OCI-LY7 (cell line): ENCODE measurements at regions not wholly inside any gene's neighbourhood (a gene's known extent, or its start where the extent isn't known, plus 50 kb on each side); places are given as distances from the start of the nearest gene placed in this dataset.

ENCODE experiments used
- BruUV-seq: library from RNA; stranded (reverse); fragments of 400-500 nt; replicated peaks from 2 replicates; lab custom pipeline; 2021; lab: Mats Ljungman, UMichigan
- CTCF ChIA-PET: fragments of 300-600 bp; sonication (Branson Sonifier 250); formaldehyde crosslinking; loops from one replicate; lab custom pipeline; 2022; ENCODE audit warnings: antibody characterized with exemption; ENCODE audit not compliant: unreplicated experiment; lab: Charles Lee
- POLR2A ChIA-PET: fragments of 300-600 bp; sonication (Branson Sonifier 250); formaldehyde crosslinking; loops from one replicate; lab custom pipeline; 2022; ENCODE audit warnings: antibody characterized with exemption; lab: Charles Lee
- DNase-seq: peaks from one replicate; pipeline ENCODE4 v3.0.0-alpha.2; 2015; ENCODE audit warnings: low spot score
- H2AFZ ChIP-seq: fragments of 200-600 bp; sonication (generic), shearing (Covaris generic); 2 replicates; pipeline ENCODE4 v1.6.1; 2014; ENCODE audit warnings: mild to moderate bottlenecking, antibody characterized with exemption, low read length, moderate library complexity
- H3K27ac ChIP-seq: fragments of 200-600 bp; sonication (generic); 2 replicates; pipeline ENCODE4 v1.5.1; 2014; ENCODE audit warnings: mixed run types, low read depth, mild to moderate bottlenecking, moderate library complexity, low read length, inconsistent platforms; ENCODE audit not compliant: poor library complexity, severe bottlenecking
- H3K36me3 ChIP-seq: fragments of 200-600 bp; sonication (generic); 2 replicates; pipeline ENCODE4 v1.6.1; 2014; ENCODE audit warnings: mild to moderate bottlenecking, antibody characterized with exemption, low read length, moderate library complexity, mixed read lengths; ENCODE audit not compliant: insufficient read depth
- H3K4me1 ChIP-seq: fragments of 200-600 bp; sonication (generic); 2 replicates; pipeline ENCODE4 v1.5.1; 2014; ENCODE audit warnings: mild to moderate bottlenecking, low read length; ENCODE audit not compliant: insufficient read depth, poor library complexity, severe bottlenecking
- H3K4me2 ChIP-seq: fragments of 200-600 bp; sonication (generic); 2 replicates; pipeline ENCODE4 v1.6.1; 2014; ENCODE audit warnings: mild to moderate bottlenecking, low read length
- H3K4me3 ChIP-seq: fragments of 200-600 bp; sonication (generic); 2 replicates; pipeline ENCODE4 v1.5.1; 2014; ENCODE audit warnings: mild to moderate bottlenecking, low read depth, low read length; ENCODE audit not compliant: poor library complexity, severe bottlenecking
- H3K79me2 ChIP-seq: fragments of 200-600 bp; sonication (generic); 2 replicates; pipeline ENCODE4 v1.6.1; 2016; ENCODE audit warnings: low read depth, mild to moderate bottlenecking, low read length, moderate library complexity, mixed read lengths; ENCODE audit not compliant: insufficient read depth
- H3K9me2 ChIP-seq: fragments of 200-600 bp; sonication (generic); 2 replicates; pipeline ENCODE4 v1.6.1; 2016; ENCODE audit warnings: mild to moderate bottlenecking, low read length, mixed read lengths; ENCODE audit not compliant: insufficient read depth
- H3K9me3 ChIP-seq: fragments of 200-600 bp; sonication (generic); 2 replicates; pipeline ENCODE4 v1.6.1; 2014; ENCODE audit warnings: mild to moderate bottlenecking, mixed run types, low read length, mixed read lengths
- H4K20me1 ChIP-seq: fragments of 200-600 bp; sonication (generic); 2 replicates; pipeline ENCODE4 v1.6.1; 2014; ENCODE audit warnings: mild to moderate bottlenecking, antibody characterized with exemption, low read length, moderate library complexity, mixed read lengths; ENCODE audit not compliant: insufficient read depth
- CTCF ChIP-seq: fragments of 200-600 bp; sonication (generic); conservative IDR thresholded peaks from 2 replicates; pipeline ENCODE4 v1.5.1; 2014; ENCODE audit warnings: mild to moderate bottlenecking, antibody characterized with exemption, low read length, moderate library complexity, mixed read lengths
- EZH2phosphoT487 ChIP-seq: fragments of 200-600 bp; sonication (generic); IDR thresholded peaks from 2 replicates; pipeline ENCODE4 v1.6.1; 2018; ENCODE audit warnings: low read depth, borderline replicate concordance, mild to moderate bottlenecking, mixed run types, antibody characterized with exemption, low read length, moderate library complexity, mixed read lengths
- intact Hi-C: fragments of 100-400 bp; cut with micrococcal nuclease; formaldehyde crosslinking; loops from one replicate; pipeline ENCODE4 v1.10.0; 2022; ENCODE audit not compliant: unreplicated experiment

- Histone ChIP-seq H3K9me2 (no peaks in the 10 kb centered on the region), H3K79me2 (no peaks in the 10 kb centered on the region), H3K4me3 (no peak overlapping the region), H3K4me2 (no peak overlapping the region), H3K27ac (no peak overlapping the region), H3K9me3 (no peaks in the 10 kb centered on the region), H3K36me3 (no peaks in the 10 kb centered on the region), H2AFZ (no peak overlapping the region), H4K20me1 (no peaks in the 10 kb centered on the region), H3K4me1 (no peaks in the 10 kb centered on the region)
- TF ChIP-seq CTCF: no peak
- TF ChIP-seq EZH2phosphoT487: no peak
- ChIA-PET POLR2A (no interaction called here), CTCF (no interaction called here)
- intact Hi-C loops: no loop called here
- no TSS peak for BruUV-seq
- DNase-seq: no peak
These were observed 162.1 kb downstream of the PTPRU start for GRCh38 chr1:29398431-29398830.

GRCh38 chr1:29397981-29398380 is 161.7 kb downstream of the PTPRU start:
- H3K4me3 ChIP-seq: no peak overlapping the region
- H3K9me2 ChIP-seq: no peaks in the 10 kb centered on the region
- H3K36me3 ChIP-seq: no peaks in the 10 kb centered on the region
- TF ChIP-seq CTCF (no peak), EZH2phosphoT487 (no peak)
- ChIA-PET CTCF (no interaction called here), POLR2A (no interaction called here)
- no peaks in the 10 kb centered on the region for H3K79me2 ChIP-seq
- no peaks in the 10 kb centered on the region for H4K20me1 ChIP-seq
- H3K27ac ChIP-seq: no peak overlapping the region
- no peak for DNase-seq
- no TSS peak for BruUV-seq
- no peaks in the 10 kb centered on the region for H3K4me1 ChIP-seq
- no peak overlapping the region for H3K4me2 ChIP-seq
- intact Hi-C loops: no loop called here
- no peak overlapping the region for H2AFZ ChIP-seq
- H3K9me3 ChIP-seq: no peaks in the 10 kb centered on the region

- no peaks in the 10 kb centered on the region for H3K79me2 ChIP-seq
- H3K4me3 ChIP-seq: no peak overlapping the region
- H3K4me2 ChIP-seq: no peak overlapping the region
- DNase-seq: no peak
- no peak overlapping the region for H2AFZ ChIP-seq
- no peaks in the 10 kb centered on the region for H3K9me3 ChIP-seq
- no peak overlapping the region for H3K27ac ChIP-seq
- BruUV-seq: no TSS peak
- no peaks in the 10 kb centered on the region for H4K20me1 ChIP-seq
- intact Hi-C loops: no loop called here
- CTCF ChIA-PET: no interaction called here
- H3K4me1 ChIP-seq: no peaks in the 10 kb centered on the region
- TF ChIP-seq CTCF: no peak
- TF ChIP-seq EZH2phosphoT487: no peak
- no peaks in the 10 kb centered on the region for H3K36me3 ChIP-seq
- H3K9me2 ChIP-seq: no peaks in the 10 kb centered on the region
- POLR2A ChIA-PET: no interaction called here
These were observed 160.9 kb downstream of the PTPRU start for GRCh38 chr1:29397256-29397590.
